Ascending aorta (tissue), 2 donors: ENCODE measurements at regions not wholly inside any gene's neighbourhood (a gene's known extent, or its start where the extent isn't known, plus 50 kb on each side); places are given as distances from the start of the nearest gene placed in this dataset.

Experiments
- DNase-seq, 2 donors: peaks; one replicate each; pipeline ENCODE4 v3.0.0-alpha.2; 2019; ENCODE audit warnings: low spot score in 2 of 2
- H3K27ac ChIP-seq, 2 donors: fragments of 200-600 bp; sonication (generic); one replicate each; pipeline ENCODE4 v1.5.1; 2016 to 2017; ENCODE audit warnings: mild to moderate bottlenecking in 1 of 2
- H3K27me3 ChIP-seq: fragments of 200-600 bp; sonication (generic); one replicate; pipeline ENCODE4 v1.5.1; 2017
- H3K36me3 ChIP-seq, 2 donors: fragments of 200-600 bp; sonication (generic); one replicate each; pipeline ENCODE4 v1.5.1; 2016
- H3K4me1 ChIP-seq, 2 donors: fragments of 200-600 bp; sonication (generic); one replicate each; pipeline ENCODE4 v1.5.1; 2016 to 2017; ENCODE audit warnings: mild to moderate bottlenecking in 1 of 2
- H3K4me3 ChIP-seq, 2 donors: fragments of 200-600 bp; sonication (generic); one replicate each; pipeline ENCODE4 v1.5.1; 2016 to 2017; ENCODE audit warnings: mild to moderate bottlenecking in 1 of 2
- H3K9me3 ChIP-seq, 2 donors: fragments of 200-600 bp; sonication (generic); one replicate each; pipeline ENCODE4 v1.5.1; 2016
- intact Hi-C: fragments of 100-400 bp; cut with DNase I; formaldehyde crosslinking; loops from one replicate; pipeline ENCODE4 v1.15.1; 2023
- TF ChIP-seq, protein P1 (sequence below), 3 experiments: fragments of 200-600 bp in 2 of 3; fragments of 450-650 bp in 1 of 3; sonication (generic) in 2 of 3; IDR thresholded peaks; one replicate each; pipeline ENCODE4 v1.5.1; 2016 to 2019; ENCODE audit warnings: antibody characterized with exemption in 3 of 3, mild to moderate bottlenecking in 1 of 3, moderate library complexity in 1 of 3

DNA sequence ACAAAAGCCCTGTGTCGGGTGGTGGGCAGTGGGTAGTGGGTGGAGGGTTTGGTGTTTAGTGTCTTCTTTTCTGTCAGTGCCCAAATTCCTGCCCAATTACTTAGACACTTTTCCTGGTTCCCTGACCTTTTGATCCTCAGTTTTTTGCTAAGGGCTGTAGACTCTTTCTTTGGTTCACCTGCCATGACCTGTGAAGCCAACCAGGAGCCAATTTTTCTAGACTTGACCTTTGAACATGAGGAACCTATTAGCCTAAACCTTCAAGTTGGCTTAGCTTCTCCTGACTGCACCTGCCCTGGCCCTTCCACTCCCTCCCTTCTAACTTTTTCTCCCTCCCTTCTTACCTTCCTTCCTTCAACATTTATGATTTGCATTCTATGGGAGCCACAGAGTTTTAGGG, 94.5 kb downstream of the MID1IP1 start:
- Histone ChIP-seq H3K4me3 (no peak overlapping the region), H3K9me3 (no peaks in the 10 kb centered on the region), H3K4me1 (no peaks in the 10 kb centered on the region), H3K27ac (no peak overlapping the region), H3K27me3 (no peaks in the 10 kb centered on the region), H3K36me3 (no peaks in the 10 kb centered on the region)
- DNase-seq = no peak
- TF ChIP-seq, protein P1, sequence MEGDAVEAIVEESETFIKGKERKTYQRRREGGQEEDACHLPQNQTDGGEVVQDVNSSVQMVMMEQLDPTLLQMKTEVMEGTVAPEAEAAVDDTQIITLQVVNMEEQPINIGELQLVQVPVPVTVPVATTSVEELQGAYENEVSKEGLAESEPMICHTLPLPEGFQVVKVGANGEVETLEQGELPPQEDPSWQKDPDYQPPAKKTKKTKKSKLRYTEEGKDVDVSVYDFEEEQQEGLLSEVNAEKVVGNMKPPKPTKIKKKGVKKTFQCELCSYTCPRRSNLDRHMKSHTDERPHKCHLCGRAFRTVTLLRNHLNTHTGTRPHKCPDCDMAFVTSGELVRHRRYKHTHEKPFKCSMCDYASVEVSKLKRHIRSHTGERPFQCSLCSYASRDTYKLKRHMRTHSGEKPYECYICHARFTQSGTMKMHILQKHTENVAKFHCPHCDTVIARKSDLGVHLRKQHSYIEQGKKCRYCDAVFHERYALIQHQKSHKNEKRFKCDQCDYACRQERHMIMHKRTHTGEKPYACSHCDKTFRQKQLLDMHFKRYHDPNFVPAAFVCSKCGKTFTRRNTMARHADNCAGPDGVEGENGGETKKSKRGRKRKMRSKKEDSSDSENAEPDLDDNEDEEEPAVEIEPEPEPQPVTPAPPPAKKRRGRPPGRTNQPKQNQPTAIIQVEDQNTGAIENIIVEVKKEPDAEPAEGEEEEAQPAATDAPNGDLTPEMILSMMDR (IDR thresholded peaks at IDR 0.05) = no peak
- intact Hi-C loops = loop anchor here (10.0 kb wide), 1 partner anchor 1439 kb away; no protein-coding TSS in a partner anchor

- no peaks in the 10 kb centered on the region for H3K9me3 ChIP-seq
- no peaks in the 10 kb centered on the region for H3K4me1 ChIP-seq
- no peak overlapping the region for H3K4me3 ChIP-seq
- intact Hi-C loops = loop anchor here (10.0 kb wide), 1 partner anchor 1438 kb away; no protein-coding TSS in a partner anchor
- H3K27ac ChIP-seq = no peak overlapping the region
- DNase-seq = no peak
- TF ChIP-seq, protein P1 (IDR thresholded peaks at IDR 0.05) = no peak
- no peaks in the 10 kb centered on the region for H3K27me3 ChIP-seq
- no peaks in the 10 kb centered on the region for H3K36me3 ChIP-seq
Observed at GRCh38 chrX:38896724-38897298, 95.6 kb downstream of the MID1IP1 start.

DNA sequence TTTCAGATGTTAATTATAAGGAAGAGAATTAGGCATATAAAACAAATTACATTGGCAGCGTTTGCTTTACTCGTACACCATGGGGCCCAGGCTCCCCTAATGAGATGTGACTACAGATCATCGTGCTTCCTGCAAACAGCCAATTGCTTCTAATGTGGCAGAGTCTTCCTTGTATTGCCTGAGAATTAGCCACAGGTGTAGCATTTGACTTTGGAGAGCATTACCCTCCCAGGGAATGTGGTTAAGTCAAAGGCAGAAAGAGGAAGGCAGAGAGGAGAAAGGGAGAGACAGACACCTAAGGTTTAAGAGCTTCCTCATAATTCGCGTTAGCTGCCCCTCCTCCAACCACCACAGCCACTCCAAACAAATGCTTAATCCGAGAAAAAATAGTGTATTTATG, 97.0 kb downstream of the MID1IP1 start:
- TF ChIP-seq, protein P1 (IDR thresholded peaks at IDR 0.05) = no peak
- Histone ChIP-seq H3K36me3 (no peaks in the 10 kb centered on the region), H3K4me1 (no peaks in the 10 kb centered on the region), H3K27me3 (no peaks in the 10 kb centered on the region), H3K9me3 (no peaks in the 10 kb centered on the region), H3K27ac (no peak overlapping the region), H3K4me3 (no peak overlapping the region)
- intact Hi-C loops = loop anchor here (10.0 kb wide), 1 partner anchor 1437 kb away; no protein-coding TSS in a partner anchor
- DNase-seq = no peak

DNA sequence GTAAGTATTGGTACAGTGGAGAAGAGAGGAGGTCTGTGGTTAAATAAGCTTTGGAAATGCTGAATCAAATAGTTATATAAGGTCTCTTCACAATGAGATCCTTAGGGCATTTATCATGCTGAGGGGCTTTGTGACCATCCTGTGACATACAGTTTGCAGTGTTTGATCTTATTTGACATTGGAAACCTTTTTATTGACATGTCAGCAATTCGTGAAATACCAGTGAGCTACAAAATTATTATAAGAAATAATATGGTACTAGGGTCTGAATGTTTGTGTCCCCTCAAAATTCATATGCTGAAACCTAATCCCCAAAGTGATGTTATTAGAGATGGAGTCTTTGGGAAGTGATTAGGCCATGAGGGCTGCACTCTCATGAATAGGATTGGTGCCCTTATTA, 98.4 kb downstream of the MID1IP1 start:
- Histone ChIP-seq H3K27me3 (no peaks in the 10 kb centered on the region), H3K4me3 (no peak overlapping the region), H3K27ac (no peak overlapping the region), H3K9me3 (no peaks in the 10 kb centered on the region), H3K36me3 (no peaks in the 10 kb centered on the region), H3K4me1 (no peaks in the 10 kb centered on the region)
- intact Hi-C loops = loop anchor here (10.0 kb wide), 1 partner anchor 1435 kb away; no protein-coding TSS in a partner anchor
- DNase-seq = no peak
- TF ChIP-seq, protein P1 (IDR thresholded peaks at IDR 0.05) = no peak

- no peak for DNase-seq
- H3K27ac ChIP-seq = no peak overlapping the region
- no peaks in the 10 kb centered on the region for H3K4me1 ChIP-seq
- TF ChIP-seq, protein P1 (IDR thresholded peaks at IDR 0.05) = no peak
- intact Hi-C loops = no loop called here
- H3K27me3 ChIP-seq = no peaks in the 10 kb centered on the region
- no peaks in the 10 kb centered on the region for H3K9me3 ChIP-seq
- no peaks in the 10 kb centered on the region for H3K36me3 ChIP-seq
- H3K4me3 ChIP-seq = no peak overlapping the region
Observed at GRCh38 chrX:38900719-38901118, 99.5 kb downstream of the MID1IP1 start.
